ENCODE measurements at regions not wholly inside any gene's neighbourhood (a gene's known extent, or its start where the extent isn't known, plus 50 kb on each side); places are given as distances from the start of the nearest gene placed in this dataset.

DNA sequence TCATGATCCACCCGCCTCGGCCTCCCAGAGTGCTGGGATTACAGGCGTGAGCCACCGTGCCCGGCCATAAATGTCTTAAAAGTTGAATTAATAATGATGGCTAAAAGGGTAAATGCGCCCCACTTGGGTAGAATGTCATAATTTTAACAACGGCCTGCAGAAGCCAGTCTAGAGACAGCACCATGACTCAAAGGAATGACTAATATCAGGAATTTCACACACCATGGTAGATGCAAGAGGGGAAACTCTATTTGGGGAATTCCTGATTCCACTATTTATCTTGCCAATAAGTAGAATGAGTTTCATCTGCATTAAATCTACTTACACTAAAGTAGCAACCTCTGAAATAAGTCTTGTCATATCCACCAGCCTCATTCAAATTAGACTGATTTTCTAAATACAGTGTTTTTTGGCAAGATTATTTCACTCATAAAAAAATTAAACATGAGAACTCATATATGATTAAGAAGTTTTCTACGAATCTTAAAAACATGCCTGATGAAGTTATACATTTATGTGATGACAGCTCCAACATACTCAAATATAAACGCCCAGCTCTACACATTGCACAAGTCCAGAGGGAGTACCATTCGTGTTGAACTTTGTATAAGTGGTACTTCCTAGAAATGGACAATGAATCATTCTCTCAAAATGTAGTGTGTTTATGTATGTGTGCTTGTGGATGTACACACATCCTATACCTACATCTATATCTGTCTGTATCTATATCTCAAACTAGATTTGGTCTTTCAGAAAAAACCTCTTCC, 309.7 kb downstream of the IRS1 start:
- TF ChIP-seq, protein P1, sequence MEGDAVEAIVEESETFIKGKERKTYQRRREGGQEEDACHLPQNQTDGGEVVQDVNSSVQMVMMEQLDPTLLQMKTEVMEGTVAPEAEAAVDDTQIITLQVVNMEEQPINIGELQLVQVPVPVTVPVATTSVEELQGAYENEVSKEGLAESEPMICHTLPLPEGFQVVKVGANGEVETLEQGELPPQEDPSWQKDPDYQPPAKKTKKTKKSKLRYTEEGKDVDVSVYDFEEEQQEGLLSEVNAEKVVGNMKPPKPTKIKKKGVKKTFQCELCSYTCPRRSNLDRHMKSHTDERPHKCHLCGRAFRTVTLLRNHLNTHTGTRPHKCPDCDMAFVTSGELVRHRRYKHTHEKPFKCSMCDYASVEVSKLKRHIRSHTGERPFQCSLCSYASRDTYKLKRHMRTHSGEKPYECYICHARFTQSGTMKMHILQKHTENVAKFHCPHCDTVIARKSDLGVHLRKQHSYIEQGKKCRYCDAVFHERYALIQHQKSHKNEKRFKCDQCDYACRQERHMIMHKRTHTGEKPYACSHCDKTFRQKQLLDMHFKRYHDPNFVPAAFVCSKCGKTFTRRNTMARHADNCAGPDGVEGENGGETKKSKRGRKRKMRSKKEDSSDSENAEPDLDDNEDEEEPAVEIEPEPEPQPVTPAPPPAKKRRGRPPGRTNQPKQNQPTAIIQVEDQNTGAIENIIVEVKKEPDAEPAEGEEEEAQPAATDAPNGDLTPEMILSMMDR (IDR thresholded peaks at IDR 0.05), result no peak
- TF ChIP-seq POLR2A (IDR thresholded peaks at IDR 0.05), result no peak
